RWPE1 (cell line): ENCODE measurements at regions not wholly inside any gene's neighbourhood (a gene's known extent, or its start where the extent isn't known, plus 50 kb on each side); places are given as distances from the start of the nearest gene placed in this dataset.

ENCODE experiments used
- CTCF ChIA-PET: fragments of 350-600 bp; sonication (Branson Sonifier 250); formaldehyde crosslinking; extraction: SDS; loops from one replicate; lab custom pipeline; 2021; lab: Yijun Ruan, JAX
- POLR2A ChIA-PET: fragments of 400-600 bp; formaldehyde crosslinking; extraction: SDS; loops from one replicate; lab custom pipeline; 2020; ENCODE audit warnings: antibody characterized with exemption; ENCODE audit not compliant: low non-redundant PET; lab: Yijun Ruan, JAX
- DNase-seq: peaks from one replicate; pipeline ENCODE4 v3.0.0; 2012; ENCODE audit warnings: low spot score
- H3K27ac ChIP-seq: fragments of 450-650 bp; 2 replicates; pipeline ENCODE4 v1.5.1; 2017
- TF ChIP-seq, protein P1 (sequence below): fragments of 450-650 bp; conservative IDR thresholded peaks from 2 replicates; pipeline ENCODE4 v1.5.1; 2017; ENCODE audit warnings: low read depth, mild to moderate bottlenecking

DNA sequence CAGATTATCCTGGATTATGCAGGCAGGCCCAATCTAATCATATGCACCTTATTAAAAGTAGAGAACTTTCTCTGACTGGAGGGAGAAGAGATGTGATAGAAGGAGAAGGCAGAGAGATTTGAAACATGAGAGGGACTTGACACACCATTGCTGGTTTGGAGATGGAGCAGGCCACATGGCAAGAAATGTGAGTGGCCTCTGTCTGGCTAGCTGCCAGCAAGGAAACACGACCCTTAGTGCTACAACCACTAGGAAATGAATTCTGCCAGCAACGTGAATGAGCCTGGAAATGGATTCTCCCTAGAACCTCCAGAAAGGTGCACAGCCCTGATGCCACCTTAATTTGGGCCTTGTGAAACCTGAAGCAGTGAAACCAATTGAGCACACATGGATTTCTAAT, 79.5 kb upstream of the MBNL3 start:
- DNase-seq = no peak
- TF ChIP-seq, protein P1, sequence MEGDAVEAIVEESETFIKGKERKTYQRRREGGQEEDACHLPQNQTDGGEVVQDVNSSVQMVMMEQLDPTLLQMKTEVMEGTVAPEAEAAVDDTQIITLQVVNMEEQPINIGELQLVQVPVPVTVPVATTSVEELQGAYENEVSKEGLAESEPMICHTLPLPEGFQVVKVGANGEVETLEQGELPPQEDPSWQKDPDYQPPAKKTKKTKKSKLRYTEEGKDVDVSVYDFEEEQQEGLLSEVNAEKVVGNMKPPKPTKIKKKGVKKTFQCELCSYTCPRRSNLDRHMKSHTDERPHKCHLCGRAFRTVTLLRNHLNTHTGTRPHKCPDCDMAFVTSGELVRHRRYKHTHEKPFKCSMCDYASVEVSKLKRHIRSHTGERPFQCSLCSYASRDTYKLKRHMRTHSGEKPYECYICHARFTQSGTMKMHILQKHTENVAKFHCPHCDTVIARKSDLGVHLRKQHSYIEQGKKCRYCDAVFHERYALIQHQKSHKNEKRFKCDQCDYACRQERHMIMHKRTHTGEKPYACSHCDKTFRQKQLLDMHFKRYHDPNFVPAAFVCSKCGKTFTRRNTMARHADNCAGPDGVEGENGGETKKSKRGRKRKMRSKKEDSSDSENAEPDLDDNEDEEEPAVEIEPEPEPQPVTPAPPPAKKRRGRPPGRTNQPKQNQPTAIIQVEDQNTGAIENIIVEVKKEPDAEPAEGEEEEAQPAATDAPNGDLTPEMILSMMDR = no peak
- POLR2A ChIA-PET = no interaction called here
- CTCF ChIA-PET = interaction anchor here (0.6 kb wide), 1 partner anchor 248 kb away, joined by 3 read pairs; no protein-coding TSS in a partner anchor
- no peak overlapping the region for H3K27ac ChIP-seq

DNA sequence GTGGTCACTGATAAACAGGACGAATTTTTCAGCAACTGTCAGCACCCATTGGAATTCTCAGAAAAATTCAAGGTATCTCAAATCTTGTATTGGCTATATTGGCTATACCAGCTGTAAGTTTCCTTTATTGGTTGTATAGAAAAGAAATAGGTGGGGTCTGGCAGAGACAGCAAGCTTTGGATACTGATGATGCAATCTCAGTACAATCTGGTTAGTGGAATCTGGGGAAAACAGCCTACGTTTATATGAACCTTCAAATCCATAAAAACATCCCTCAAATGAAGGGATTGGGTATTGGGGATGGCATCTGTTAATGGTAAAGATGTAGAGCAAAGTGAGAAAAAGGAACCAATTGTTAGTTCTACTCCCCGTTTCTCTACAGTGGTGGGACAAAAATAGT, 76.4 kb upstream of the MBNL3 start:
- TF ChIP-seq, protein P1 = no peak
- H3K27ac ChIP-seq = no peak overlapping the region
- no peak for DNase-seq
- CTCF ChIA-PET = no interaction called here
- POLR2A ChIA-PET = no interaction called here

DNA sequence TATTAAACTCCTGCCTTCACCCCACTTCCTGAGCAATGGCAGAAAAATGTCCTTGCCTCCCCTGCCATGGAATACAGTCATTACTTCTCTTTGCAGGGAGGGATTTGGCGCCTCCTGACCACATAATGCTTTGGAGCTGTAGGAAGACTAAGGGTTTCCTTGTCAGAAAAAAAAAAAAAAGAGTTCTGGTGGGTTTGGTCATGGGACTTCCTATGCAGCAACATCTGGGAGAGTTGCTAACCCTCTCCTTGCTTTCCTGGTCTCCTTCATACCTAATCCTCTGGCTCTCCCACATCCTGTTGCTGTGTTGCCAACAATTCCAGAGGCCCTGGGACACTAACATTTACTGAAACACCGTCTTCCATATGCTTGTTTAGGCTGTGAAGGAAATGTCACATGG, 75.1 kb upstream of the MBNL3 start:
- ChIA-PET CTCF (no interaction called here), POLR2A (no interaction called here)
- no peak for DNase-seq
- TF ChIP-seq, protein P1 = no peak
- H3K27ac ChIP-seq = no peak overlapping the region

DNA sequence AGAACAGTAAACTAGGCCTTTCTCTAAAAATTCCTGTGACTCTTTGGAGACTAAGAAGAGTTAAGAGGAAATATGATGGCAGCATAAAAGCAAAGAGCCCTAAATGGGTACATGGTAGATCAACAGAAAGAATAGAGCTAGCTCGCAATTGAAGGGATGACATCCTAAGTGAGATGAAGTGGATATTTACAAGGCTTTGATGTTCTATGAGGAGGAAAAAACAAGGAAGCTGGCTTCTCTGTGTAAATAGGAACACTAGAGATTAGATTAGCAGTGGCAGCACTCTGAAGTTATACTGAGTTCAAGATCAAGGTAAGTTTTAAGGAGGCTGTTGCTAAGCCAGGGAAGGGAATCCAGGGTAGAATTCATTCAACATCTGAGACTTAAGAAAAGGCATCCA, 73.1 kb upstream of the MBNL3 start:
- ChIA-PET CTCF (no interaction called here), POLR2A (no interaction called here)
- no peak overlapping the region for H3K27ac ChIP-seq
- TF ChIP-seq, protein P1 = no peak
- DNase-seq = no peak

DNA sequence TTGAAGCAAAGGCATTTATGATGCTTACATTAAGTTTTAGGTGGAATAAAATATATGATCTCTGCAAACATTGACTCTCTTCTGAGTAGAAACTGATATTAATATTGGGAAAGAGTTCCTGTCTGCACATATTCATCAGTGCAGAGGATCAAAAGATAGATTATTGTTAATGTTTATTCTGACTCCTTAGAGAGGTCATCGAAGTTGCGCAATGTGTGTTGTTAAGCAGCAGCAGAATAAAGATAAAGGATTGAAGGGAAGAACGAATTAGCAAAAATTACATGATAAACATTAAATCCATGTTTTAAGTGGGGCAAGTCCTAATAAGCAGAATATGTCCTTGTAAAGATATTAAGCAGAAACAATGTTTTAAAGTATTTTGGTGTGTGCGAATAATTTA, 72.6 kb upstream of the MBNL3 start:
- CTCF ChIA-PET = no interaction called here
- H3K27ac ChIP-seq = no peak overlapping the region
- TF ChIP-seq, protein P1 = no peak

DNA sequence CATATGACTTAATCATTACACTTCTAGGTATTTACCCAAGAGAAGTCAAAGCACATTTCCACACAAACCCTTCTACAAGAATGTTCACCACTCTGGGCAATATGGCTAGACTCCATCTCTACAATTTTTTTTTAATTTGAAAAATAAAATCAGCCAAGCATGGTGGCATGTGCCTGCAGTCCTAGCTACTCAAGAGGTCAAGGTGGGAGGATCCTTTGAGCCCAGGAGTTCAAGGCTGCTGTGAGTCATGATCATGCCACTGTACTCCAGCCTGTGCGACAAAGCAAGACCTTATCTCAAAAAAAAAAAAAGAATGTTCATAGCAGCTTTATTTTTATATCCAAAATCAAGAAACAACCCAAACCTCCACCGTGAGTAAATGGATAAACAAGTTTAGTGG, 70.3 kb upstream of the MBNL3 start:
- DNase-seq = no peak
- ChIA-PET POLR2A (no interaction called here), CTCF (no interaction called here)
- TF ChIP-seq, protein P1 = no peak
- no peak overlapping the region for H3K27ac ChIP-seq

More for the DNA sequence above, 72.6 kb upstream of the MBNL3 start:
- POLR2A ChIA-PET = no interaction called here
- DNase-seq = no peak

DNA sequence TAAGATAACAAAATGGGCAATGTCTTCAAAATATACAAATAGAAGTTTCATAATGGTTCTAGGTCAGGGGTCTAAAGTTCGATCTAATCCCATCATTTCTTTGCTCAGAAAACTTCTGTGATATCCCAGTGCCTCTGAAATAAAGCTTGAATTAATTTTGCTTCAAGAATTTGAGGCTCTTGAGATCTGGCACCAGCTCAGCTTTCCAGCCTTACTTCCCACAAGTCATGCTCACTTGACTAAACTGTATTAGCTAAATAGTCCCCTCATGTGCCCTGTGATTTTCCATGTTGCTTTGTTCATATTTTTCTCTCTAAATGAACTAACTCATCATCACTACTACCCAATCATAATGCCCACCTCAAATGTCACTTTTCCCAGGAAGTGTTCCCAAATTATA, 50.8 kb upstream of the MBNL3 start:
- ChIA-PET POLR2A (no interaction called here), CTCF (no interaction called here)
- DNase-seq = no peak
- TF ChIP-seq, protein P1 = no peak
- H3K27ac ChIP-seq = no peak overlapping the region
